Peyer's patch (tissue), 4 donors: ENCODE measurements at regions not wholly inside any gene's neighbourhood (a gene's known extent, or its start where the extent isn't known, plus 50 kb on each side); places are given as distances from the start of the nearest gene placed in this dataset.

Experiments used
- CTCF ChIP-seq, 6 experiments: fragments of 450-650 bp in 4 of 6; fragments of 200-600 bp in 2 of 6; sonication (generic) in 1 of 6; IDR thresholded peaks; one replicate each; pipeline ENCODE4 v1.5.1; 2017 to 2019; ENCODE audit warnings: antibody characterized with exemption in 6 of 6, mild to moderate bottlenecking in 3 of 6, moderate library complexity in 1 of 6
- POLR2A ChIP-seq, 2 donors: fragments of 450-650 bp; IDR thresholded peaks; one replicate each; pipeline ENCODE4 v1.5.1; 2017; ENCODE audit warnings: antibody characterized with exemption in 2 of 2, mild to moderate bottlenecking in 2 of 2, moderate library complexity in 2 of 2

- TF ChIP-seq CTCF (IDR thresholded peaks at IDR 0.05) (no peak), POLR2A (IDR thresholded peaks at IDR 0.05) (no peak)
Measured at GRCh38 chr2:30037016-30037415, 109.8 kb upstream of the YPEL5 start.
